ENCODE measurements at regions not wholly inside any gene's neighbourhood (a gene's known extent, or its start where the extent isn't known, plus 50 kb on each side); places are given as distances from the start of the nearest gene placed in this dataset.

- TF ChIP-seq ZFP30 (CRISPR knock-in tag; IDR thresholded peaks at IDR 0.05; ENCODE audit: borderline replicate concordance), result no peak
- no peak for TF ChIP-seq SNAPC5 (CRISPR knock-in tag; IDR thresholded peaks at IDR 0.05)
- TF ChIP-seq CCNT2 (IDR thresholded peaks at IDR 0.05; ENCODE audit: borderline replicate concordance, extremely low read depth, insufficient read length, low read depth, low read length), result no peak
- TF ChIP-seq POLR2AphosphoS5 (IDR thresholded peaks at IDR 0.05; ENCODE audit: control insufficient read depth, insufficient read depth, low read depth, low read length), result no peak
- no peak for TF ChIP-seq ATF3 (IDR thresholded peaks at IDR 0.05)
- no peak for TF ChIP-seq ATF3 (CRISPR knock-in tag; conservative IDR thresholded peaks at IDR 0.05)
- no peak for TF ChIP-seq LEF1 (IDR thresholded peaks at IDR 0.05)
- no peak for TF ChIP-seq FOXM1 (IDR thresholded peaks at IDR 0.05; ENCODE audit: low read depth)
- TF ChIP-seq FOXM1 (CRISPR knock-in tag; IDR thresholded peaks at IDR 0.05; ENCODE audit: low read depth), result no peak
- TF ChIP-seq CREB1 (IDR thresholded peaks at IDR 0.05), result no peak
- no peak for TF ChIP-seq CREB1 (CRISPR knock-in tag; IDR thresholded peaks at IDR 0.05)
- TF ChIP-seq ELF4 (CRISPR knock-in tag; IDR thresholded peaks at IDR 0.05), result no peak
- TF ChIP-seq CTCF (IDR thresholded peaks at IDR 0.05 in 2 of 3, conservative IDR thresholded peaks at IDR 0.05 in 1 of 3; ENCODE audit: insufficient read depth in 2 of 3, low read depth in 1 of 3, low read length in 3 of 3), result no peak
- no peak for TF ChIP-seq MXI1 (IDR thresholded peaks at IDR 0.05; ENCODE audit: low read depth, low read length)
These were observed 211.6 kb downstream of the RCHY1 start for GRCh38 chr4:75302648-75303047.
